ENCODE measurements at regions not wholly inside any gene's neighbourhood (a gene's known extent, or its start where the extent isn't known, plus 50 kb on each side); places are given as distances from the start of the nearest gene placed in this dataset.
A peak's percentile ranks its signal among the peaks of the same experiment; 100 is the strongest.

- TF ChIP-seq, protein P1, sequence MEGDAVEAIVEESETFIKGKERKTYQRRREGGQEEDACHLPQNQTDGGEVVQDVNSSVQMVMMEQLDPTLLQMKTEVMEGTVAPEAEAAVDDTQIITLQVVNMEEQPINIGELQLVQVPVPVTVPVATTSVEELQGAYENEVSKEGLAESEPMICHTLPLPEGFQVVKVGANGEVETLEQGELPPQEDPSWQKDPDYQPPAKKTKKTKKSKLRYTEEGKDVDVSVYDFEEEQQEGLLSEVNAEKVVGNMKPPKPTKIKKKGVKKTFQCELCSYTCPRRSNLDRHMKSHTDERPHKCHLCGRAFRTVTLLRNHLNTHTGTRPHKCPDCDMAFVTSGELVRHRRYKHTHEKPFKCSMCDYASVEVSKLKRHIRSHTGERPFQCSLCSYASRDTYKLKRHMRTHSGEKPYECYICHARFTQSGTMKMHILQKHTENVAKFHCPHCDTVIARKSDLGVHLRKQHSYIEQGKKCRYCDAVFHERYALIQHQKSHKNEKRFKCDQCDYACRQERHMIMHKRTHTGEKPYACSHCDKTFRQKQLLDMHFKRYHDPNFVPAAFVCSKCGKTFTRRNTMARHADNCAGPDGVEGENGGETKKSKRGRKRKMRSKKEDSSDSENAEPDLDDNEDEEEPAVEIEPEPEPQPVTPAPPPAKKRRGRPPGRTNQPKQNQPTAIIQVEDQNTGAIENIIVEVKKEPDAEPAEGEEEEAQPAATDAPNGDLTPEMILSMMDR (conservative IDR thresholded peaks at IDR 0.05; ENCODE audit: control insufficient read depth, insufficient read depth, low read depth, low read length), result peak; percentile 98
- no peak overlapping the region for H3K4me3 ChIP-seq (ENCODE audit: control insufficient read depth, low read depth, low read length)
- peak; percentile 78 for DNase-seq (ENCODE audit: low read depth)
These were observed 51.7 kb downstream of the SCN11A start for GRCh38 chr3:39000008-39000450.

- H3K4me3 ChIP-seq (ENCODE audit: control insufficient read depth, low read depth, low read length), result no peak overlapping the region
- TF ChIP-seq, protein P1 (conservative IDR thresholded peaks at IDR 0.05; ENCODE audit: control insufficient read depth, insufficient read depth, low read depth, low read length), result no peak
- DNase-seq (ENCODE audit: low read depth), result no peak
These were observed 53.7 kb downstream of the SCN11A start for GRCh38 chr3:38998086-38998485.

- DNase-seq (ENCODE audit: low read depth), result no peak
- no peak overlapping the region for H3K4me3 ChIP-seq (ENCODE audit: control insufficient read depth, low read depth, low read length)
- TF ChIP-seq, protein P1 (conservative IDR thresholded peaks at IDR 0.05; ENCODE audit: control insufficient read depth, insufficient read depth, low read depth, low read length), result no peak
These were observed 55.6 kb downstream of the SCN11A start for GRCh38 chr3:38996193-38996592.

DNA sequence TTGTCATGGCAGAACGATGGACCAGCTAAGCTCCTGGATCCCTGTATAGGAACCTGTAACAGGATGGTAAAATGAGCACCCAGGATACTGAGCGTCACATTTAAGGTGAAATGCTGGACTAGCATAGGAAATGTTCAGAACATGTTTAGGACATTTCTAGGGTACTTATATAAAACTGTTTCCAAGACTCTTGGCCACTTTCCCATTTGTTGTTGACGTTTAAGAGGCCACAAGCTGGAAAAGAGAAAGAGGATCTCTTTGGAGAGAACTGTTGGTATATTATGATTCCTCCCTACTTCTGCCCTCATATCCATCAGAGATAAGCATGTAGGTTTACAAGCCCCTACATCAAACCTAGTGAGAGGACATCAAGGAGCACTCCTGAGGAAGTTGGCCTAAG lies 57.5 kb downstream of the SCN11A start:
- TF ChIP-seq, protein P1 (conservative IDR thresholded peaks at IDR 0.05; ENCODE audit: control insufficient read depth, insufficient read depth, low read depth, low read length), result no peak
- no peak overlapping the region for H3K4me3 ChIP-seq (ENCODE audit: control insufficient read depth, low read depth, low read length)
- no peak for DNase-seq (ENCODE audit: low read depth)

- TF ChIP-seq, protein P1 (conservative IDR thresholded peaks at IDR 0.05; ENCODE audit: control insufficient read depth, insufficient read depth, low read depth, low read length), result no peak
- DNase-seq (ENCODE audit: low read depth), result peak; percentile 76
- no peak overlapping the region for H3K4me3 ChIP-seq (ENCODE audit: control insufficient read depth, low read depth, low read length)
These were observed 59.5 kb downstream of the SCN11A start for GRCh38 chr3:38992117-38992760.

DNA sequence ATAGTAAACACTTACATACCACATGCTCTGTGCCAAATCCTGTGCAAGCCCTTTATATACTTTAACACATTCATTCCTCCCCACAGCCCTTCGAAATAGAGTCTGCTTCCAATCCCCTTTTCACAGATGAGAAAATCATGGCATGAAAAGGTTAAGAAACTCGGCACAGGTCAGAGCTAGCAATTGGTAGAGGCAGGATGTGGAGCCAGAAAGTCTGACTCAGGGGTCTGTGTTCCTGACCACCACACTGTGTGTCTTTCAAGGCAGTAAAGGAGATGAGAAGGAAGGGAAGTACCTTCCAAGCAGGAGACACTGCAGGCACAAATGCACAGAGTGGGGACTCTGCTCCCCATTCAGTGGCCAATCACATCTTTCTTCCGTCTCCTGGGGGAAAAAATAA lies 61.1 kb downstream of the SCN11A start:
- DNase-seq (ENCODE audit: low read depth), result no peak
- TF ChIP-seq, protein P1 (conservative IDR thresholded peaks at IDR 0.05; ENCODE audit: control insufficient read depth, insufficient read depth, low read depth, low read length), result no peak
- H3K4me3 ChIP-seq (ENCODE audit: control insufficient read depth, low read depth, low read length), result no peak overlapping the region

Measured in fibroblast of mammary gland (primary cell).